ENCODE measurements at regions not wholly inside any gene's neighbourhood (a gene's known extent, or its start where the extent isn't known, plus 50 kb on each side); places are given as distances from the start of the nearest gene placed in this dataset.
"Not testable (repeated sequence)": the region's sequence is repeated elsewhere in the genome, so short reads cannot be mapped to it uniquely, and the experiment has no call there.

DNA sequence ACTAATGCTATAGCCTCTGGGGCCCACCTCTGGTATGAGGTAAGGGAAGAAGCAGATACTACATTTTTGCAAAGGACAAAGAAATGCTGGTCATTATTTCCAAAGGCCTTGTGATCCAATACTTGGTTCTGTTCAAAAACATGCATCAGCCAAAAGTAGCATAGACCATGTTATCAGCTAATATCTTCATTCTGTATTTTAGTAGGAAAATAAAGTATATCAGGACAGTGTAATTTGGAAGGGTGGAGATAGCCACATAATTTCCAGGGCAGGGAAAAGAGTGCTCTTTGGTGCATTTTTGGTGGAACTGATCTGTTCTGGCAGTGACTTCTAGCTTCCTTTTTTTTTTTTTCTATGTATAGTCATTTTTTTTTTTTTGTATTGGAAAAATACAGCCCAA is 258.0 kb upstream of the SOX4 start:
- DNase-seq: no peak

DNA sequence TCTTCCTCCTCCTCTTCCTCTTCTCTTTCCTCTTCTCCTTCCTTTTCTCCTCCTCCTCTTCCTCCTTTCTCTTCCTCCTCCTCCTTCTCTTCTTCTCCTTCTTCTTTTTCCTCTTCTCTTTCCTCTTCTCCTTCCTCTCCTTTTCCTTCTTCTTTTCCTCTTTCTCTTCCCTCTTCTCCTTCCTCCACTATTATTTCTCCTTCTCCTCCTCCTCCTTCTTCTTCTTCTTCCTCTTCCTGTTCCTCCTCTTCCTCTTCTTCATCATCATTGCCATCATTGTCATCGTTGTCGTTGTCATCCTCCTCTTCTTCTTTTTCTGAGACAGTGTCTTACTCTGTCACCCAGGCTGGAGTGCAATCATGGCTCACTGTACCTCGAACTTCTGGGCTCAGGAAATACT is 256.3 kb upstream of the SOX4 start:
- no peak for DNase-seq

DNA sequence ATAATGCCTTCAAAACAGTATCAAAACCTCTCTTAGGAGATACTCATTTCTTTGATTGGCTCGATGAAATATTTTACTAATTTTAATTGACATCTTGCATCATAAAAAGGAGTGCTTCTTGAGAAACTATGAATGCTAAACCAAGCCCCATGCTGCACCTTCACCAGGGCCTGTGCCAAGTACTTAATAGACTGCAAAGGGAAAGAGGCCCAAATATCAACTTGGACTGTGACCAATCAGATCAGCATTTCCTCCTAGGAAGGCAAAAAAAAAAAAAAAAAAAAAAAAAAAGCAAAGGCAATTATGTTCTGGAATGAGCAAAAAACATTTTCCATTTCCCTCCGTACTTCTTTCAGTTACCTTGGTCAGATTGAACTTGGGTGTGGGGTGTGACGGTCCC is 253.0 kb upstream of the SOX4 start:
- DNase-seq: no peak

DNA sequence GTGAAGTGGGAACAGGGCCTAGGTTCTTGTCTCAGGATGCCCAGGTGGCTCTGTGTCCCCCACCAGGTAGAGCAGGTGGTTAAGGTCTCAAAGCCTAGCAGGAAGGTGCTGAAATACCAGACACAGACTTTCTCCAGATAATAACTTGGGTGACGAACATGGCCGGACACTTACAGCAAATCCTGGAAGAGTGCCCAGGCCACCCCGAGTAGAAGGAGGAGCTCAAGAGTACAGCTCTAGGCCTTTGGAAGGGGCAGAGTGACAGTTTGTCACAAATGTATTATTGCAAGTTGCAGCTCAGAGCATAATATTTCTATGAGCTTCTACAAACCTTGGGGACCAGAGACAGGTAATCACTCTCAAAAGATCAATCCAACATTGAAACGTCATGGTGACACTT is 251.6 kb upstream of the SOX4 start:
- DNase-seq: no peak

DNA sequence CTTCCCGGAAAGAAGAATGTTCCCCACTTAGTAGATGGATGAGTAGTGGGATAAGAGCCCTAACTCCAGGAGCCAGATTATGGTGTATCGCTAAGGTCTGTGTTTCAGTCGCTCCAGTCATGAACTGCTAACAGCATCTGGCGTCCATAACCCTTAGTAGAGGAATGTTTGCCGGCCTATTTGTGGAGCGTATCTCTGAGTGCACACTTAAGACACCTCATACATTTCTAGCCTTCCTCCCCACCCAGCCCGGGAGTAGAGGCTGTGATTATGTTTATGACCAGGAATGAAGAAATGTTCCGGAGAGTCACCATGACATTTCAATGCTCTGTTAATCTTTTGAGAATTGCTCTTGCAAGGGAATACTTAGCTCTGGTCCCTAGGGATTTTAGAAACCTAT is 251.1 kb upstream of the SOX4 start:
- DNase-seq: no peak

DNA sequence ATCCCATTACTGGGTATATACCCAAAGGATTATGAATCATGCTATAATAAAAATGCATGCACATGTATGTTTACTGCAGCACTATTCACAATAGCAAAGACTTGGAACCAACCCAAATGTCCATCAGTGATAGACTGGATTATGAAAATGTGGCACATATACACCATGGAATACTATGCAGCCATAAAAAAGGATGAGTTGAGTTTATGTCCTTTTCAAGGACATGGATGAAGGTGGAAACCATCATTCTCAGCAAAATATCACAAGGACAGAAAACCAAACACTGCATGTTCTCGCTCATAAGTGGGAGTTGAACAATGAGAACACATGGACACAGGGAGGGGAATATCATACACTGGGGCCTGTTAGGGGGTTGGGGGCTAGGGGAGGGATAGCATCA is 247.8 kb upstream of the SOX4 start:
- DNase-seq: not testable (repeated sequence)

DNA sequence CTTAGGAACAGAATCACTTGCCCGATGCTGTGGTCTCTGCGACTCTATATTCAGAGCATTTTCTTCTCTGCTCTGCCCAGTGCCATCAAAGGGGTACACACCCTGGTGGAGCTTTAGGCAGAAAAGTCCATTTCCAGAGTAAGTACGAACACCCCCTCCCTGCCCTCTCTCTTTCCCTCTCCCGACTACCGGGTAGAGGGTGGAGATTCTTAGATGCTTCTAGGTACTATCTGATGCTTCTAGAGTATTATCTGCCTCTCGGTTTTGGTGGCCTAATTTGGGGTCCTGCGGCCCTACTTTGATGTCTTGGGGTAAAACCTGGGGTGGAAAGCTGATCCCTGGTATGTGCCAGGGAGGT is 245.4 kb upstream of the SOX4 start:
- no peak for DNase-seq

DNA sequence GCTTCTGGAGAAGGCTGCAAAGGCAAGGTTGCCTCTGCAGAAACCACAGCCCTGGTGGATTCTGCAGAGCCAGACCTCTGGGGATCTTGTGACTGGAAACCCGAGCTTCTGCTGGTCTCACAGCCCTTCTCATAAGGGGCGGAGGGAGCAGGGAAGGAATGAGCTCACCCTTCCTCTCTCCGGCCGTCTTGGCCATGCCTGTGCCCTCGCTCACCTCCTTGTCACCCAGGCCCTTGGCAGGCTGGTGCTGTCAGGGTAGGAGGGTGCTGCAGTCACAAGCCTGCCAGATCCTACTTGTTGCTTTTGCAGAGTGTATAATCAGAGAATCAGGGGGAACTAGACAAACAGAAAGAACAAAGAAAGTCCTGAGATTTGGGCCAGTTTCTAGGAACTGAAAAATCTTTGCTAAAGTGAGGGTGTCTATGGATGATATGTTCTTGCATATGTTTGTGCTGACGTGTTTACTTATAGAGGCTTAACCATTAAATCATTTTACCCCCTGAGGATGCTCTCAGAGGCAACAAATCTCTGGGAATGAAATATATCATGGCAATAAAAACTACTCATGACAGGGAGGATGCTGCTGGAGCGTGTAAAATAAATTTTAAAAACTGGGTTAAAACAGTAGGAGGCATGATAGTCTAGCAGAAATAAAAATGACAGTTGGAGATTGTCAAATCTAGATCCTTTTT is 244.9 kb upstream of the SOX4 start:
- DNase-seq: no peak

DNA sequence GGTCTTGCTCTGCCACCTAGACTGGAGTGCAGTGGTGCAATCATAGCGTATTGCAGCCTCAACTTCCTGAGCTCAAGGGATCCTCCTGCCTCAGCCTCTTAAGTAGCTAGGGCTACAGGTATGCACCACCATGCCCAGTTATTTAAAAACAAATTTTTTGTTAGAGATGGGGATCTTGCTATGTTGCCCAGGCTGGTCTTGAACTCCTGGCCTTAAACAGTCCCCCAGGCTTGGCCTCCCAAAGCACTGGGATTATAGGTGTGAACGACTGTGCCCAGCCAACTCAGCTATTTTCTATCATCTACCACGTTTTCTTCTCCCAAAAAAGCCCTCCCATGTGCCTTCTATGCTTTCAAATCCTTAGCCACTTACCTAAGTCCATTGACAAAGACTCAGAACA is 243.7 kb upstream of the SOX4 start:
- DNase-seq: no peak

DNA sequence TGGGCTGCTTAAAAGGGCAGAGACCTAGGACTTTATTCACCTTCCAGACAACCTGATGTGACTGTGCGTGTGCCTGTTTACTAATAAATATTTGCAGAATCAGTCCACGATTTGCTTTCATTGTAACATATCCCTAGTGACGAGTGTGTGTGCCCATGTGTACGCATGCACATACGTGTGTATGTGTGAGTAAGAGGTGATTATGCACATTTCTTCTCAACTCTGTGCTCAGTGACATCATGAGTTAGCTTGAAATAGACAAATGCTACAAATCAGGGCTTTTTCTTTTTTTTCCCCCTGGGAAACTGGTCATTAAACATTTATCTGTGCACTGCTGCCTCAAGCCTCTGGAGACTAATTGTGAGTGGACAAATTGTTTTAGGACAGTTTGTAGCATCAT is 242.6 kb upstream of the SOX4 start:
- DNase-seq: no peak

DNA sequence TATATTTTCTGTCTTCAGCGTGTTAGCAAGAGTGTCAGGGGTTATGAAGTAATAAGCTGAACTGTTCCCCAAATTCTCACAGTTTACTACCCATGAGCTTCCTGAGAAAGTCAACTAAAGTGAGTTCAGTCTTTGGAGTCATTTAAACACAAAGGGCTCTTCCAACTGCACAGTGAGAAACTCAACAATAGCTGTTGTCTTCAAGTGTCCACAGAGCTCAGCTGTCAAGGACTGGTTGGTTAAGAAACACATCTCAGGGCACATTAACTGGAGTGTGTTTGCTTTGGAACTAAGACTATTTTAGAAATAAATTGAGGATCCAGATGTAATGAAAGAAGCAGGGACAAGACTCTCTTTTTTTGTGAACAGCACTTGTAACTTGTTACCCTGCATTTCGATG is 241.4 kb upstream of the SOX4 start:
- no peak for DNase-seq

DNA sequence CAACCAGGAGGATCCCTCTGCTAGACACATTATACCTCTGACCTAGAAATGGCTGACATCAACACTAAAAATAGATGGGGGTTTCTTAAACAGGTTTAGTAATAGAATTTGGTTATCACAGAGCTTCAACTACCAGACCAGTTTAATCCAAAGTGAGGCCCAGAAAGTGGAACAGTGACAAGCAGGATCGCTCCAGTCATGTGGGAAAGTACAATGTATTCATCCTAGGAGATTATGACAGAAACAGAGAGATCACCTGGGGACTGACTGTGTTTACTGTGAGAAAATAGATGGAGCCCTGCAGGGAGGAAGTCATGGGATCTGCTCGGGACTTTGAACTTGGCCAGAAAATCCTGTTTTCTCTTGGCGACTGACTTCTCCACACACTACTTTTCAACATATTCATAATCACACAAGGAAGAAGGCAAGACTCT is 238.7 kb upstream of the SOX4 start:
- no peak for DNase-seq

DNA sequence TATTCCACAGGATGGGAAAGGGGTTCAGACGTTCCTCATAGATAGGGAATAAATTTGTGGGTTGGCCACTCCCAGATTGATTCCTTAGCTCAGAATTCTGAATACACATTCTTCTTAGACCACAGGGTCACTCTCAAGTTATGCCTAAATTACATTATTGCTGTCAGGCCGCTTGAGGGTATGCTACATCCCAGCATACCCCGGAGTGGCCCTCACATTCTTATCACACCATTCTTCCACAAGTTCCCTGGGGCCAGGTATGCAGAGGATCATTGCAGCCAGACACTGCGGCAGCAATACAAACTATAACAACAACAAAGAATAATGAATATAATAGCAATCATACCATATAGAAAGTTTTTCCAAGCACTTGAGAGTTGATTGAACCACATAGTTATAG is 237.9 kb upstream of the SOX4 start:
- no peak for DNase-seq

DNA sequence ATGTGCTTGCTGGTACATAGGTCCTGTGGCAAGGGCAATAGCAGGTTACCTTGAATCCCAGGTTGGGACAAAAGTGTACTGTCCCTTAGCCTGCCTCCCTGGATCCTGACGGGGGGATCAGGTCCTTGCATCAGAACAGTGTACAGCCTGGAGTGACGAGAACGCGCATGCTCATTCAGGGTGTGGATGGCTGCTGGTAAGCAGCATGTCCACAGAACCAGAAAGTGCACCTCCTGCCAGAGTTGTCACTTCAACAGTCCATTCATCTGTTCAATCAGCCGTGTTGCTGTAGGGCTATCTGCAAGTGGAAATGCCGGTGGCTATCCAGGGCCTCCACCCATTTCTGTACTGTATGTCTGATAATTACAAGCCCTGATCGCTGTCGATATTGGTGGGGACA is 236.3 kb upstream of the SOX4 start:
- DNase-seq: no peak

DNA sequence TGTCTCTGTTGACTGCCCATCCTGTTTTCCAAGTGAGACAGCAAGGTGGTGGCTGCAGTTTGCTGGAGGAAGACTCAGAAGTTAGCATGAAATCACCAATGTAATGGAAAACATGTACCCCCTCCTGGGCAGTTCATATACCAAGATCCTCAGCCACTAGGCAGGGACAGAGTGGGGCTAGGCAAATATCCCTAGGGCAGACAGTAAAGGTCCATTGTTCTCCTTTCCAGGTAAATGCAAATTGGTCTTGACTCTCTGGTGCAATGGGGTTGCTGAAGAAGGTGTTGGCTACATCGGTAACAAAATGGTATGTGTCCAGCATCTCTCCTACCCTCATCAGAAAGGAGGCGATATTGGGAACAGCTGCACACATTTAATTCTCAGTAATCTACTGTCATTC is 233.6 kb upstream of the SOX4 start:
- DNase-seq: no peak

DNA sequence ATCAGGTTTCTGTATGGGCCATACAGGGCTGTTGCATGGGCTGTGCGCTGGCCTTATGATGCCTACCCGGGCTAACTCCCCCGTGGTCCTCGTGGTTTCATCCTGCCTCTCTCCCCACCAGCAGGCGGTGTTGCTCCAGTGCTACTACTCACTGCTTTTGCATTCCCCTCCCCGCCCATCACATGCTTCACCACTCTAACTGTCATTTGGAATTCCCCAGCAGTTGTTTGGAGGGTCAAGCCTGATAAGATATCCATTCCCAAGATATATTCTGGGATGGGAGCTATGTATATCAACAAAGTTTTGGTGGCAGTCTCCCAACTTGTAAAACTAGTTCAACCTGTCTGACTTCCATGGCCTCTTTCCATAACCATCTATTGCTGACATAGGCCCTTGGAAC is 233.2 kb upstream of the SOX4 start:
- no peak for DNase-seq

DNA sequence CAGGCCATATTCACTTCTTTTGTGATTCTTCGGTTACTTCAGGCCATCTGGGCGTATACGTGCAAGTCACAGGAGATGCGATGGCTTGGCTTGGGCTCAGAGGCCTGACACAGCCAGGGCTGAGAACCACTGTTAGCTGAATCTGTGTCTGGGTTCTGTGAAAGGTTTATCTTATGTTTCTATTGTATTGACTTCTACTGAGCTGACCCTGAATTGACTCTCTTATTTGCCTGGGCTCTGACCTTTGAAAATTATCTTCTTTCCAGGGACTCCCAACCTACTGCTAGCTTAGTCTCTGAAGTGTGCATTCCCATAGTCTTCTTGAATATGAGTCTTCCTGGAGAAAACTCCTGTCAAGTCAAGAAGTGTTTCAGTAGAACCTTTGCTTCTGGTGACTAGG is 226.4 kb upstream of the SOX4 start:
- DNase-seq: no peak

DNA sequence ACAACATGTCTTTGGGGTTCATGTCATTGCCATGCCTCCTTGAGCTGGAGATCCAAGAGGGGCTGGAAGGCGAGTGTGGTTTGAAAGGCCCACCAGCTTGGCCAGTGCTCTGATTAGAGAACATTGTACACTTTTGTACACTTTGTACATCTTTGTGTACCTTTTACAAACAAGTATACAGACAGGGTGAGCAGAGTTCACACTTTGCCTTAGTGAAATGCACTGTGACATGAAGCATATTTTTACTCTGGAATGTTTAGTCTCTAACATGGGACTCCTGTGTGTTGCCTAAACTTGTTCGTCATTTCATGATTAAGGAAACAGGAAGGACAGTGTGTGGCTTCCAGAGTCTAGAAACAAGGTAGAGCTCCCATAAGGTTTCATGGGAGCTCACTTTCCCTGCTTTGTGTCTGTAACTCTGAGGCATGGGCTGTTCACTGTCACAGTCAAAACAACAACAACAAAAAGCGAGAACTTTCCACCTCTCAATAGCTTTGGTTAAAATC is 225.8 kb upstream of the SOX4 start:
- DNase-seq: no peak

DNA sequence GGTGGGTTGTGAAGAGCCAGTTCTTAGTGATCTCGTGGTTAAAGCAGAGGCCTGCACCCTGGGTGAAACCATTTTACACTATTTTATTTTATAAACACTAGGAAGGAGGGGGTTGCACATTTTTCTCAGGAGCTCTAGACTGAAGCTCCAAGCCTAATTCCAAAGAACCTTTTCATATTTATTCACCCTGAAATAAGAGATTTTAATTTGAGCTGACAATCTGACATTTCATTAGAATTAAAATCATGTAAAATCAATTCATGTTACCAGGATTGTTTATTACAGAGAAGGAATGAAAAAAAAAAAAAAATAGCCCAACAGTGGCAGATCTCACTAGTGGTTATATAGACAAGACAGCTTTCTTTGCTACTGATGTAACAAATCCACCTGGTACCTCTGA is 222.5 kb upstream of the SOX4 start:
- DNase-seq: no peak

DNA sequence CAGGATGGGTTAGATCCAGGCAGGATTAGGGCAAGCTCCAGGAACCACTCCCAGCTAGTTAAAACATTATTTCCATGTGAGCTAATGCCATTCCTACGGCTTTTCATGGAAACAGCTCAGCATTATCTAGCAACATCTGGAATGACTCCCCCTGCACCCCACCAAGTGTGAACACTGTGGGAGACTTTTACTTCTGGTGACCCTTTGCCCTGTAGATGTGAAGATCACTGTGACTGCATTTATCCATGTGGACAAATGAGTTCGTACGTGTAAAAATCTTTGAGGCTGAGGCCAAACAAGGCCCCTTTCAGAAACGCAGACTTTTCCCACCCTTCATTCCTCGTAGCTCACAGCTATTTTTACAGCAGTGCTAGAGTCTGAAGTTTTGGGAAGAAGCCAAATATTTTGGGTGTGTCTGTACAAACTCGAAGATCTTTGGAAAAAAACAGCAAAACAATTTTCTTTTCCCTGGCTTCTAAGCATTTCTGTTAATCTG is 221.8 kb upstream of the SOX4 start:
- DNase-seq: no peak

DNA sequence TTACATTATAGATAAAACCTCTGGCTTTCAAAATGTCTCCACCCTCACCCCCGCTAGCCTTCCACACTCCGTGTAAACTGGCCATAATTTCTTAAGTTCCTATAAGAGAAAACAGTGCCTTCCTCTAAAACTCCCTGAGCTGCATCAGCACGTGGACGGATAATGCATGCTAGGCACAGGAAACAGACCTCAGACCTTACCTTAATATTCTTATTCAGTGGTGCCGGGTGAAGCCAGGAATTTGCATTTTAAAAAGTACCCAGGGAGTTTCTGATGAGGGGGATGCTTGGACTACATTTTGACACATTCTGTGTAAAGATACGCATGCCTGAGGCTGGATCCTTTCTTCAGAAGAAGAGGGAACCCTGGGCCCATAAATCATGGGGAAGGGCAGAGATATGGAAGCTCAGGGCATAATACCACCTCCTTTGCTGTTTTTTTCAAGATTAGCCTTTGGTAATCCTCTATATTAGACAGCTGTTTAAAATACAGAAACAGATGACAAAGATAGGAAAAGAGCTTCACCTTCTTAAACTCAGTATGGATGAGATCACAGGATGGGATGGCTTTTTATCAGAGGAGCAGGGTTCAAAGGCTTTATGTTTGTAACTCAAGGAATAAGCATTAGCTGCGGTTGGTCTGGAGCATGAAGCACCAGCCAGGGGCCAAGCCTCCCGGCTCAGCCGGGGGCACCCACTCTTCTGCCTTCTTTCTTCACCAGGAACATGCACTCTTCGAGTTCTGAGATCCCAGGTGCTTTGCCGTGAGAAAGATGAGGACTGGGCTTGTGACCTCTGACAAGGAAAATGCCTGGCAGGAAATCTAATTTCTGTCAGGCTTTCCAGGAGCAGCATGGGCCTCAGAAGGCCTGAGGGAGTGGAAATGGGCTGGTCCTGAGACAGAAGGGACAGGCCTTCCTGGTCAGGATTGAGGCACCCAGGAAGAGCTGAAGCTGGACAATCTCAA is 218.1 kb upstream of the SOX4 start:
- no peak for DNase-seq

DNA sequence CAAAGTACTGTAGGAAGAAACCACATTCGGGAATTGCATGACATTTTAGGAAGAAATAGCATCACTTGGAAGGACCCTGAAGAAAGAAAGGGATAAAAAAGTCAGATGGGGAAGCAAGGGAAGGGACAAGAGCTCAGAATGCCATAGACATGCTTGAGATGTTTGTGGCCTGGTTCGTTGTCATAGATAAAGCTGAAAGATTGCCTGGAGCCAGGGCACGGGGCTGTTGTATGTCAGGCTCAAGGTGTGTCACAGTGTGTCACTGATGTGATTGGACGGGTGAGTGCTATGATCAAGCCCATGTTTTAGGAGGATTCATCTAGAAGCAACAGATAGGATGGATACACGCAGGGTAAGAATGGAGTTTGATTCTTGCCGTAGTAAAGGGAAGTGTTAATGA is 216.2 kb upstream of the SOX4 start:
- DNase-seq: no peak

DNA sequence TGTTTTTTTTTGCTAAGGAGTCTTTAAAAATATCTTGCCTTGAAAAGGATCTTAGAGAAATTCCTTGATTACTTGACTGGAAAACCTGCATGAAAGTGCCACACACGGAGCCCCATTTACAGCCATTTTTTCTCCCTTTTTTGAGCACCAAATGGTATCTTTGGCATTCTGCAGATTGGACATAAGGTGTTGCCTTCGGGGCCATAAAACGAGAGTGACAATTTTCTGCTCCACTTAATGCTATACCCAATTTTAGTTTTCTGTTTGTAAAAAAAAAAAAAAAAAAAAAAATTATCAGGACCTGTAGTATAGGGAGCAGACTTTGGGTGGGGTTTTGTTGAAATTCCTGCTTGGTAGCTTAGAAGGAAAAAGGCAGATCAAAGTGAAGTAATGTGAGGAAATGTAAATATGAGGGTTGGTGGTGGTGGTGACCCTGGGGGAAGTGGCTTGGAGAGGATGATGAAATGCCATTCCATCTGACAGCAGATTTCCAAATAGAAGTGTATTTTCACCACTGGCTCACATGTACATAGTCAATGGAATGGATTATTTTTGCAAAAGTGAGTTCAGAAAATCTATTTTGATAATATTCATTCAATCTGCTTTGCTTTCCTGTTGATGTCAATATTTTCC is 212.1 kb upstream of the SOX4 start:
- no peak for DNase-seq
